ENCODE measurements at regions not wholly inside any gene's neighbourhood (a gene's known extent, or its start where the extent isn't known, plus 50 kb on each side); places are given as distances from the start of the nearest gene placed in this dataset.

DNA sequence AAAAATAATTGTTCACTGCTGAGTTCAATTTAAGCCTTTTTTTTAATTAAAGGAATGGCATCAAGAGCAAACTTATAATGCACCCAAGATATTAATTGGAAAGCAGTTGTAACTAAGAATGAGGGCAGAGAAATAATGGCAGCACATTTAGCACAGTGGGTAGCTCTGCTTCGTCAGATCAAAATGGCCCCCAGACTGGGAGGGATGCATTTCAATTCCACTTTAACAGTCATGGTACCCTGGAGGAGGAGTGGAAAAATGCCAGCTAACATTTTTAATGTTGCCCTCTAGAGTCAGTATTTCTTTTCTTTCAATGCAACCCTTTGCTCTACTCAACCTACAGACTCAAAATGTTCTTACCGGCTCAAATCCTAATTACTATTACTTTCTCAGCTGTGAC lies 504.8 kb upstream of the SETBP1 start:
- H3K27ac ChIP-seq (ENCODE audit: low read depth, low read length), result no peak overlapping the region
- RAD21 ChIA-PET (ENCODE audit: low non-redundant PET in 1 of 2, low total read pairs in 2 of 2, uncharacterized antibody in 2 of 2, unreplicated experiment in 2 of 2), result no interaction called here
- H3K9me3 ChIP-seq (ENCODE audit: control insufficient read depth in 1 of 2, insufficient read depth in 1 of 2, low read depth in 1 of 2, low read length in 2 of 2), result peaks cover 14 to 29% of the 10 kb centered on the region in 2 experiments; a peak in 3 of 4 replicates
- BruUV-seq (replicated peaks), result no TSS peak
- H3K27me3 ChIP-seq (ENCODE audit: insufficient read depth, low read length), result no peaks in the 10 kb centered on the region
- no peak overlapping the region for H3K4me2 ChIP-seq (ENCODE audit: low read length)
- no peaks in the 10 kb centered on the region for H3K79me2 ChIP-seq (ENCODE audit: insufficient read depth, low read length)
- TF ChIP-seq ZNF274 (IDR thresholded peaks at IDR 0.05; ENCODE audit: low read depth, low read length) (no peak), EGR1 (IDR thresholded peaks at IDR 0.05; ENCODE audit: low read depth) (no peak), POLR2A (IDR thresholded peaks at IDR 0.05; ENCODE audit: borderline replicate concordance, extremely low read depth, insufficient read depth, insufficient read length) (no peak), SP1 (IDR thresholded peaks at IDR 0.05; ENCODE audit: low read depth) (no peak), EZH2phosphoT487 (IDR thresholded peaks at IDR 0.05; ENCODE audit: borderline replicate concordance) (no peak), YY1 (IDR thresholded peaks at IDR 0.05; ENCODE audit: extremely low read depth, insufficient replicate concordance, low read depth, low read length) (no peak), CEBPB (IDR thresholded peaks at IDR 0.05; ENCODE audit: low read depth) (no peak), CBX3 (IDR thresholded peaks at IDR 0.05; ENCODE audit: low read depth) (no peak), ZFX (IDR thresholded peaks at IDR 0.05) (no peak), FOSL1 (IDR thresholded peaks at IDR 0.05; ENCODE audit: low read depth) (no peak), ELF1 (IDR thresholded peaks at IDR 0.05; ENCODE audit: borderline replicate concordance, low read depth) (no peak), SIN3A (IDR thresholded peaks at IDR 0.05; ENCODE audit: low read depth) (no peak)
- TF ChIP-seq, protein P1, sequence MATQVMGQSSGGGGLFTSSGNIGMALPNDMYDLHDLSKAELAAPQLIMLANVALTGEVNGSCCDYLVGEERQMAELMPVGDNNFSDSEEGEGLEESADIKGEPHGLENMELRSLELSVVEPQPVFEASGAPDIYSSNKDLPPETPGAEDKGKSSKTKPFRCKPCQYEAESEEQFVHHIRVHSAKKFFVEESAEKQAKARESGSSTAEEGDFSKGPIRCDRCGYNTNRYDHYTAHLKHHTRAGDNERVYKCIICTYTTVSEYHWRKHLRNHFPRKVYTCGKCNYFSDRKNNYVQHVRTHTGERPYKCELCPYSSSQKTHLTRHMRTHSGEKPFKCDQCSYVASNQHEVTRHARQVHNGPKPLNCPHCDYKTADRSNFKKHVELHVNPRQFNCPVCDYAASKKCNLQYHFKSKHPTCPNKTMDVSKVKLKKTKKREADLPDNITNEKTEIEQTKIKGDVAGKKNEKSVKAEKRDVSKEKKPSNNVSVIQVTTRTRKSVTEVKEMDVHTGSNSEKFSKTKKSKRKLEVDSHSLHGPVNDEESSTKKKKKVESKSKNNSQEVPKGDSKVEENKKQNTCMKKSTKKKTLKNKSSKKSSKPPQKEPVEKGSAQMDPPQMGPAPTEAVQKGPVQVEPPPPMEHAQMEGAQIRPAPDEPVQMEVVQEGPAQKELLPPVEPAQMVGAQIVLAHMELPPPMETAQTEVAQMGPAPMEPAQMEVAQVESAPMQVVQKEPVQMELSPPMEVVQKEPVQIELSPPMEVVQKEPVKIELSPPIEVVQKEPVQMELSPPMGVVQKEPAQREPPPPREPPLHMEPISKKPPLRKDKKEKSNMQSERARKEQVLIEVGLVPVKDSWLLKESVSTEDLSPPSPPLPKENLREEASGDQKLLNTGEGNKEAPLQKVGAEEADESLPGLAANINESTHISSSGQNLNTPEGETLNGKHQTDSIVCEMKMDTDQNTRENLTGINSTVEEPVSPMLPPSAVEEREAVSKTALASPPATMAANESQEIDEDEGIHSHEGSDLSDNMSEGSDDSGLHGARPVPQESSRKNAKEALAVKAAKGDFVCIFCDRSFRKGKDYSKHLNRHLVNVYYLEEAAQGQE (IDR thresholded peaks at IDR 0.05; ENCODE audit: low read depth), result no peak
- TF ChIP-seq, protein P2, sequence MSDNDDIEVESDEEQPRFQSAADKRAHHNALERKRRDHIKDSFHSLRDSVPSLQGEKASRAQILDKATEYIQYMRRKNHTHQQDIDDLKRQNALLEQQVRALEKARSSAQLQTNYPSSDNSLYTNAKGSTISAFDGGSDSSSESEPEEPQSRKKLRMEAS (IDR thresholded peaks at IDR 0.05), result no peak
- TF ChIP-seq, protein P3, sequence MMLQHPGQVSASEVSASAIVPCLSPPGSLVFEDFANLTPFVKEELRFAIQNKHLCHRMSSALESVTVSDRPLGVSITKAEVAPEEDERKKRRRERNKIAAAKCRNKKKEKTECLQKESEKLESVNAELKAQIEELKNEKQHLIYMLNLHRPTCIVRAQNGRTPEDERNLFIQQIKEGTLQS (IDR thresholded peaks at IDR 0.05), result no peak
- TF ChIP-seq, protein P4, sequence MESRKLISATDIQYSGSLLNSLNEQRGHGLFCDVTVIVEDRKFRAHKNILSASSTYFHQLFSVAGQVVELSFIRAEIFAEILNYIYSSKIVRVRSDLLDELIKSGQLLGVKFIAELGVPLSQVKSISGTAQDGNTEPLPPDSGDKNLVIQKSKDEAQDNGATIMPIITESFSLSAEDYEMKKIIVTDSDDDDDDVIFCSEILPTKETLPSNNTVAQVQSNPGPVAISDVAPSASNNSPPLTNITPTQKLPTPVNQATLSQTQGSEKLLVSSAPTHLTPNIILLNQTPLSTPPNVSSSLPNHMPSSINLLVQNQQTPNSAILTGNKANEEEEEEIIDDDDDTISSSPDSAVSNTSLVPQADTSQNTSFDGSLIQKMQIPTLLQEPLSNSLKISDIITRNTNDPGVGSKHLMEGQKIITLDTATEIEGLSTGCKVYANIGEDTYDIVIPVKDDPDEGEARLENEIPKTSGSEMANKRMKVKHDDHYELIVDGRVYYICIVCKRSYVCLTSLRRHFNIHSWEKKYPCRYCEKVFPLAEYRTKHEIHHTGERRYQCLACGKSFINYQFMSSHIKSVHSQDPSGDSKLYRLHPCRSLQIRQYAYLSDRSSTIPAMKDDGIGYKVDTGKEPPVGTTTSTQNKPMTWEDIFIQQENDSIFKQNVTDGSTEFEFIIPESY (IDR thresholded peaks at IDR 0.05; ENCODE audit: extremely low read depth, insufficient replicate concordance, low read length), result no peak
- TF ChIP-seq, protein P5, sequence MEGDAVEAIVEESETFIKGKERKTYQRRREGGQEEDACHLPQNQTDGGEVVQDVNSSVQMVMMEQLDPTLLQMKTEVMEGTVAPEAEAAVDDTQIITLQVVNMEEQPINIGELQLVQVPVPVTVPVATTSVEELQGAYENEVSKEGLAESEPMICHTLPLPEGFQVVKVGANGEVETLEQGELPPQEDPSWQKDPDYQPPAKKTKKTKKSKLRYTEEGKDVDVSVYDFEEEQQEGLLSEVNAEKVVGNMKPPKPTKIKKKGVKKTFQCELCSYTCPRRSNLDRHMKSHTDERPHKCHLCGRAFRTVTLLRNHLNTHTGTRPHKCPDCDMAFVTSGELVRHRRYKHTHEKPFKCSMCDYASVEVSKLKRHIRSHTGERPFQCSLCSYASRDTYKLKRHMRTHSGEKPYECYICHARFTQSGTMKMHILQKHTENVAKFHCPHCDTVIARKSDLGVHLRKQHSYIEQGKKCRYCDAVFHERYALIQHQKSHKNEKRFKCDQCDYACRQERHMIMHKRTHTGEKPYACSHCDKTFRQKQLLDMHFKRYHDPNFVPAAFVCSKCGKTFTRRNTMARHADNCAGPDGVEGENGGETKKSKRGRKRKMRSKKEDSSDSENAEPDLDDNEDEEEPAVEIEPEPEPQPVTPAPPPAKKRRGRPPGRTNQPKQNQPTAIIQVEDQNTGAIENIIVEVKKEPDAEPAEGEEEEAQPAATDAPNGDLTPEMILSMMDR (IDR thresholded peaks at IDR 0.05 in 2 of 3, conservative IDR thresholded peaks at IDR 0.05 in 1 of 3; ENCODE audit: borderline replicate concordance in 1 of 3, insufficient read depth in 1 of 3, low read depth in 2 of 3, low read length in 2 of 3), result no peak
- ATAC-seq, result no peak
- CTCF ChIA-PET, result no interaction called here
- no peak for DNase-seq (ENCODE audit: low read depth, low spot score)
- intact Hi-C loops (cut with micrococcal nuclease), result no loop called here
- H3K9ac ChIP-seq (ENCODE audit: low read length), result no peak overlapping the region
- no peaks in the 10 kb centered on the region for H4K20me1 ChIP-seq (ENCODE audit: insufficient read depth)
- H3K36me3 ChIP-seq (ENCODE audit: control insufficient read depth in 1 of 2, insufficient read depth in 2 of 2, low read length in 2 of 2), result no peaks in the 10 kb centered on the region
- POLR2A ChIA-PET, result no interaction called here
- H3K9me2 ChIP-seq (ENCODE audit: insufficient read depth), result no peaks in the 10 kb centered on the region
- no peak overlapping the region for H2AFZ ChIP-seq (ENCODE audit: low read depth, low read length, poor library complexity, severe bottlenecking)
- H3K4me1 ChIP-seq (ENCODE audit: control insufficient read depth in 1 of 2, insufficient read depth in 2 of 2, low read length in 2 of 2), result no peaks in the 10 kb centered on the region
- no peak overlapping the region for H3K4me3 ChIP-seq (replicated peaks in 1 of 2; ENCODE audit: low read depth in 1 of 2, low read length in 2 of 2)

Data from HCT116 (cell line).